Hepatocyte (in vitro differentiated cells): ENCODE measurements at regions not wholly inside any gene's neighbourhood (a gene's known extent, or its start where the extent isn't known, plus 50 kb on each side); places are given as distances from the start of the nearest gene placed in this dataset.
"Not testable (repeated sequence)": the region's sequence is repeated elsewhere in the genome, so short reads cannot be mapped to it uniquely, and the experiment has no call there.

Experiments used
- DNase-seq: peaks from one replicate; pipeline ENCODE4 v3.0.0-alpha.2; 2016; ENCODE audit warnings: low spot score
- H2AFZ ChIP-seq: fragments of 200-600 bp; sonication (generic); 2 replicates; pipeline ENCODE4 v1.6.0; 2016; ENCODE audit warnings: antibody characterized with exemption, mild to moderate bottlenecking
- H3K27ac ChIP-seq: fragments of 200-600 bp; sonication (generic); 2 replicates; pipeline ENCODE4 v1.5.1; 2016; ENCODE audit warnings: mild to moderate bottlenecking
- H3K27me3 ChIP-seq: fragments of 200-600 bp; sonication (generic); 2 replicates; pipeline ENCODE4 v1.6.1; 2016
- H3K36me3 ChIP-seq: fragments of 200-600 bp; sonication (generic); replicated peaks from 2 replicates; pipeline ENCODE4 v1.5.1; 2016; ENCODE audit warnings: low read depth; ENCODE audit not compliant: insufficient read depth
- H3K4me1 ChIP-seq: fragments of 200-600 bp; sonication (generic); 2 replicates; pipeline ENCODE4 v1.5.1; 2016; ENCODE audit warnings: mild to moderate bottlenecking, moderate library complexity; ENCODE audit not compliant: insufficient read depth
- H3K4me2 ChIP-seq: fragments of 200-600 bp; sonication (generic); 2 replicates; pipeline ENCODE4 v1.6.0; 2016
- H3K4me3 ChIP-seq: fragments of 200-600 bp; sonication (generic); 2 replicates; pipeline ENCODE4 v1.5.1; 2016; ENCODE audit warnings: mild to moderate bottlenecking
- H3K79me2 ChIP-seq: fragments of 200-600 bp; sonication (generic); 2 replicates; pipeline ENCODE4 v1.6.0; 2017; ENCODE audit warnings: mild to moderate bottlenecking
- H3K9me2 ChIP-seq: fragments of 200-600 bp; sonication (generic); replicated peaks from 2 replicates; pipeline ENCODE4 v1.6.0; 2017; ENCODE audit warnings: mild to moderate bottlenecking; ENCODE audit not compliant: insufficient read depth
- H3K9me3 ChIP-seq: fragments of 200-600 bp; sonication (generic); 2 replicates; pipeline ENCODE4 v1.5.1; 2016; ENCODE audit warnings: low read depth, mild to moderate bottlenecking
- H4K20me1 ChIP-seq: fragments of 200-600 bp; sonication (generic); 2 replicates; pipeline ENCODE4 v1.6.0; 2016; ENCODE audit warnings: mild to moderate bottlenecking; ENCODE audit not compliant: insufficient read depth, poor library complexity, severe bottlenecking
- CTCF ChIP-seq: fragments of 200-600 bp; sonication (generic); IDR thresholded peaks from 2 replicates; pipeline ENCODE4 v1.5.1; 2016; ENCODE audit warnings: antibody characterized with exemption, mild to moderate bottlenecking; ENCODE audit not compliant: poor library complexity
- EZH2 ChIP-seq: fragments of 200-600 bp; sonication (generic); IDR thresholded peaks from 2 replicates; pipeline ENCODE4 v1.6.1; 2016; ENCODE audit warnings: antibody characterized with exemption, mild to moderate bottlenecking, borderline replicate concordance
- EZH2phosphoT487 ChIP-seq: fragments of 200-600 bp; sonication (generic); IDR thresholded peaks from one replicate; pipeline ENCODE4 v1.6.1; 2018; ENCODE audit warnings: antibody characterized with exemption, mild to moderate bottlenecking, low read depth, moderate library complexity; ENCODE audit not compliant: unreplicated experiment, severe bottlenecking
- WGBS: methylation state at CpG from one replicate; pipeline ENCODE4 v1.1.6; 2016; ENCODE audit warnings: low lambda C conversion rate; ENCODE audit errors: missing lambda C conversion rate; 5-methylcytosine and 5-hydroxymethylcytosine counted together

- 87% methylated on average over 2 of the region's 2 CpGs for WGBS
- H3K27me3 ChIP-seq, result no peaks in the 10 kb centered on the region
- peak; percentile 7 for DNase-seq
- H3K9me3 ChIP-seq, result no peaks in the 10 kb centered on the region
- TF ChIP-seq EZH2 (no peak), EZH2phosphoT487 (no peak), CTCF (no peak)
- H3K4me2 ChIP-seq, result no peak overlapping the region
- no peaks in the 10 kb centered on the region for H3K4me1 ChIP-seq
- no peak overlapping the region for H3K4me3 ChIP-seq
- no peaks in the 10 kb centered on the region for H3K79me2 ChIP-seq
- no peak overlapping the region for H2AFZ ChIP-seq
- H3K36me3 ChIP-seq, result no peaks in the 10 kb centered on the region
- no peak overlapping the region for H3K27ac ChIP-seq
- H4K20me1 ChIP-seq, result no peaks in the 10 kb centered on the region
- H3K9me2 ChIP-seq, result no peaks in the 10 kb centered on the region
Measured at GRCh38 chr14:40025101-40025500, 592.9 kb upstream of the FBXO33 start.

- 87% methylated on average over 3 of the region's 3 CpGs for WGBS
- H3K4me2 ChIP-seq, result no peak overlapping the region
- H3K4me3 ChIP-seq, result no peak overlapping the region
- H3K79me2 ChIP-seq, result no peaks in the 10 kb centered on the region
- H3K36me3 ChIP-seq, result no peaks in the 10 kb centered on the region
- no peak overlapping the region for H3K27ac ChIP-seq
- no peaks in the 10 kb centered on the region for H3K9me3 ChIP-seq
- no peaks in the 10 kb centered on the region for H3K9me2 ChIP-seq
- H4K20me1 ChIP-seq, result no peaks in the 10 kb centered on the region
- TF ChIP-seq CTCF (no peak), EZH2 (no peak), EZH2phosphoT487 (no peak)
- H3K4me1 ChIP-seq, result no peaks in the 10 kb centered on the region
- DNase-seq, result no peak
- H3K27me3 ChIP-seq, result no peaks in the 10 kb centered on the region
- no peak overlapping the region for H2AFZ ChIP-seq
Measured at GRCh38 chr14:40010961-40011360, 578.7 kb upstream of the FBXO33 start.

GRCh38 chr14:40009771-40010170 is 577.5 kb upstream of the FBXO33 start:
- Histone ChIP-seq H3K9me3 (no peaks in the 10 kb centered on the region), H3K4me1 (no peaks in the 10 kb centered on the region), H4K20me1 (no peaks in the 10 kb centered on the region), H3K27me3 (no peaks in the 10 kb centered on the region), H3K36me3 (no peaks in the 10 kb centered on the region), H3K79me2 (no peaks in the 10 kb centered on the region), H3K4me3 (no peak overlapping the region), H3K27ac (no peak overlapping the region), H3K4me2 (no peak overlapping the region), H2AFZ (no peak overlapping the region), H3K9me2 (no peaks in the 10 kb centered on the region)
- WGBS, result 95% methylated on average over 4 of the region's 4 CpGs
- no peak for TF ChIP-seq EZH2phosphoT487
- TF ChIP-seq CTCF, result no peak
- no peak for TF ChIP-seq EZH2
- no peak for DNase-seq

GRCh38 chr14:40008345-40008744 is 576.1 kb upstream of the FBXO33 start:
- DNase-seq, H3K36me3 ChIP-seq, H3K27ac ChIP-seq, H3K4me3 ChIP-seq, H3K4me1 ChIP-seq, H3K27me3 ChIP-seq, H4K20me1 ChIP-seq, H3K9me3 ChIP-seq, H2AFZ ChIP-seq, H3K4me2 ChIP-seq, H3K79me2 ChIP-seq, H3K9me2 ChIP-seq: not testable (repeated sequence)
- WGBS, result 96% methylated on average over 2 of the region's 2 CpGs
